Neural progenitor cell (in vitro differentiated cells): ENCODE measurements at regions not wholly inside any gene's neighbourhood (a gene's known extent, or its start where the extent isn't known, plus 50 kb on each side); places are given as distances from the start of the nearest gene placed in this dataset.

Experiments
- DNase-seq: peaks from one replicate; pipeline ENCODE4 v3.0.0-alpha.2; 2016; ENCODE audit warnings: low spot score
- H2AFZ ChIP-seq: fragments of 200-600 bp; sonication (generic); replicated peaks from 2 replicates; pipeline ENCODE4 v1.6.1; 2016; ENCODE audit warnings: antibody characterized with exemption
- H3F3A ChIP-seq: fragments of 200-600 bp; sonication (generic); 2 replicates; pipeline ENCODE4 v1.6.1; 2016; ENCODE audit warnings: antibody characterized with exemption, low read depth
- H3K27ac ChIP-seq: fragments of 200-600 bp; sonication (generic); 2 replicates; pipeline ENCODE4 v1.5.1; 2016; ENCODE audit warnings: mild to moderate bottlenecking
- H3K27me3 ChIP-seq: fragments of 200-600 bp; sonication (generic); 2 replicates; pipeline ENCODE4 v1.6.1; 2016; ENCODE audit warnings: mild to moderate bottlenecking, moderate library complexity
- H3K36me3 ChIP-seq: fragments of 200-600 bp; sonication (generic); 2 replicates; pipeline ENCODE4 v1.5.1; 2016
- H3K4me1 ChIP-seq: fragments of 200-600 bp; sonication (generic); 2 replicates; pipeline ENCODE4 v1.6.1; 2016; ENCODE audit warnings: mixed run types
- H3K4me2 ChIP-seq: fragments of 200-600 bp; sonication (generic); 2 replicates; pipeline ENCODE4 v1.6.1; 2016
- H3K4me3 ChIP-seq: fragments of 200-600 bp; sonication (generic); 2 replicates; pipeline ENCODE4 v1.5.1; 2016
- H3K79me2 ChIP-seq: fragments of 200-600 bp; sonication (generic); 2 replicates; pipeline ENCODE4 v1.6.1; 2016; ENCODE audit warnings: low read depth
- H3K9ac ChIP-seq: fragments of 200-600 bp; sonication (generic); 2 replicates; pipeline ENCODE4 v1.6.1; 2016
- H3K9me3 ChIP-seq: fragments of 200-600 bp; sonication (generic); 2 replicates; pipeline ENCODE4 v1.5.1; 2016; ENCODE audit warnings: low read depth
- H4K20me1 ChIP-seq: fragments of 200-600 bp; sonication (generic); 2 replicates; pipeline ENCODE4 v1.6.1; 2016; ENCODE audit warnings: low read depth
- H3K27ac Mint-ChIP-seq: 3 replicates; pipeline ENCODE4 v1.8.0; 2021; ENCODE audit warnings: mixed read lengths
- H3K27me3 Mint-ChIP-seq: 2 replicates; pipeline ENCODE4 v1.8.0; 2022; ENCODE audit warnings: low read depth, mild to moderate bottlenecking, inconsistent platforms, moderate library complexity, mixed read lengths; ENCODE audit not compliant: insufficient read depth
- H3K36me3 Mint-ChIP-seq: 3 replicates; pipeline ENCODE4 v1.8.0; 2021; ENCODE audit warnings: mixed read lengths
- H3K4me1 Mint-ChIP-seq: 3 replicates; pipeline ENCODE4 v1.8.0; 2021; ENCODE audit warnings: mixed read lengths
- H3K4me3 Mint-ChIP-seq: 3 replicates; pipeline ENCODE4 v1.8.0; 2021; ENCODE audit warnings: mild to moderate bottlenecking, moderate library complexity, mixed read lengths
- H3K9me3 Mint-ChIP-seq: 3 replicates; pipeline ENCODE4 v1.8.0; 2020; ENCODE audit warnings: mixed read lengths
- EZH2 ChIP-seq: fragments of 200-600 bp; sonication (generic); IDR thresholded peaks from 2 replicates; pipeline ENCODE4 v1.6.1; 2017; ENCODE audit warnings: antibody characterized with exemption, mild to moderate bottlenecking, moderate library complexity
- EZH2phosphoT487 ChIP-seq: fragments of 200-600 bp; sonication (generic); IDR thresholded peaks from 2 replicates; pipeline ENCODE4 v1.6.1; 2017; ENCODE audit warnings: antibody characterized with exemption
- TF ChIP-seq, protein P1 (sequence below): fragments of 200-600 bp; sonication (generic); IDR thresholded peaks from 2 replicates; pipeline ENCODE4 v1.5.1; 2017; ENCODE audit warnings: antibody characterized with exemption, mild to moderate bottlenecking

DNA sequence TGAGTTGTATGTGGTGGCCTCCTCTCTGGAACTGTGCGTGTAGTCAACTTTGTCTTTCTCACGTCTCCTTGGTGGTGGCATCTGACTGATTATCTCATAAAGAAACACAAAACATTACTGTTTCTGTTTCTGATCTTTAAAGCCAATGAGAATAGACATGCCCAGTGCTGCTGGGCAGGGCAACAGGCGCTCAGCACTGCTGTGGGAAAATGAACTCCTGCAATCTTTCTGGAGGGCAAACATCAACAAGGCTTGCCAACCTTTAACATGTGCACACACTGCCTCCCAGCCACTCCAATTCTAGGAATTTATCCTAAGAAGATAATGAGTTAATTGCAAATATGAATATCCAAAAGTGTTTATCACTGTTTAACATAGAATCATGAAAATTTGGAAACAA lies 106.3 kb upstream of the CD93 start:
- H4K20me1 ChIP-seq = no peaks in the 10 kb centered on the region
- no peaks in the 10 kb centered on the region for H3K9me3 ChIP-seq
- no peak overlapping the region for H3K27ac Mint-ChIP-seq
- no peak overlapping the region for H3K4me3 ChIP-seq
- H3K27ac ChIP-seq = no peak overlapping the region
- no peak overlapping the region for H2AFZ ChIP-seq
- TF ChIP-seq, protein P1, sequence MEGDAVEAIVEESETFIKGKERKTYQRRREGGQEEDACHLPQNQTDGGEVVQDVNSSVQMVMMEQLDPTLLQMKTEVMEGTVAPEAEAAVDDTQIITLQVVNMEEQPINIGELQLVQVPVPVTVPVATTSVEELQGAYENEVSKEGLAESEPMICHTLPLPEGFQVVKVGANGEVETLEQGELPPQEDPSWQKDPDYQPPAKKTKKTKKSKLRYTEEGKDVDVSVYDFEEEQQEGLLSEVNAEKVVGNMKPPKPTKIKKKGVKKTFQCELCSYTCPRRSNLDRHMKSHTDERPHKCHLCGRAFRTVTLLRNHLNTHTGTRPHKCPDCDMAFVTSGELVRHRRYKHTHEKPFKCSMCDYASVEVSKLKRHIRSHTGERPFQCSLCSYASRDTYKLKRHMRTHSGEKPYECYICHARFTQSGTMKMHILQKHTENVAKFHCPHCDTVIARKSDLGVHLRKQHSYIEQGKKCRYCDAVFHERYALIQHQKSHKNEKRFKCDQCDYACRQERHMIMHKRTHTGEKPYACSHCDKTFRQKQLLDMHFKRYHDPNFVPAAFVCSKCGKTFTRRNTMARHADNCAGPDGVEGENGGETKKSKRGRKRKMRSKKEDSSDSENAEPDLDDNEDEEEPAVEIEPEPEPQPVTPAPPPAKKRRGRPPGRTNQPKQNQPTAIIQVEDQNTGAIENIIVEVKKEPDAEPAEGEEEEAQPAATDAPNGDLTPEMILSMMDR = no peak
- no peak for TF ChIP-seq EZH2phosphoT487
- no peak for TF ChIP-seq EZH2
- no peaks in the 10 kb centered on the region for H3K36me3 Mint-ChIP-seq
- no peaks in the 10 kb centered on the region for H3K36me3 ChIP-seq
- H3K9me3 Mint-ChIP-seq = peaks cover 11% of the 10 kb centered on the region
- H3K4me1 Mint-ChIP-seq = no peaks in the 10 kb centered on the region
- peaks cover 2% of the 10 kb centered on the region for H3K27me3 Mint-ChIP-seq
- no peak overlapping the region for H3K9ac ChIP-seq
- H3K79me2 ChIP-seq = no peaks in the 10 kb centered on the region
- H3K4me2 ChIP-seq = no peak overlapping the region
- H3F3A ChIP-seq = no peaks in the 10 kb centered on the region
- no peaks in the 10 kb centered on the region for H3K4me1 ChIP-seq
- no peak overlapping the region for H3K4me3 Mint-ChIP-seq
- no peaks in the 10 kb centered on the region for H3K27me3 ChIP-seq
- no peak for DNase-seq

DNA sequence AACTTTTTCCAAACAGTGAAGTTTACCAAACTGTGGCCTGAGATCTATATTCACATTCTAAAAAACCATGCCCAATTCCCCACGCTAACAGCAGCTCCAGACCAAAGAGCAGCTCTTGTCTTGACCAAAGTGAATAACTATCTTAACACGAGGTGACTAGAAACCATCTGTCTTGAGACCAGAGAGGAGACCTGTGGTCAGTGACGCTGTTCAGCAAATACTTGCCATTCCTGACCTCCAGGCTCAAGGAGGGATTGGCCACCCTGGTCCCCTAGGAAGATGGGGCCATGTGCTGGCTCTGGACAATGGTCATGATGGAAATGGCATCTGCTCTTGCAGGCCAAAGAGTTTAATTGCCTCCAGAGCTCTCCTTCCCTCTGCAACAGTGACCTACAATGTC lies 104.4 kb upstream of the CD93 start:
- no peak for DNase-seq
- Histone ChIP-seq H3K27ac (no peak overlapping the region), H3K9ac (no peak overlapping the region), H3K36me3 (no peaks in the 10 kb centered on the region), H2AFZ (no peak overlapping the region), H3K27me3 (no peaks in the 10 kb centered on the region), H3K9me3 (no peaks in the 10 kb centered on the region), H3F3A (no peaks in the 10 kb centered on the region), H3K79me2 (no peaks in the 10 kb centered on the region), H3K4me1 (no peaks in the 10 kb centered on the region), H3K4me2 (no peak overlapping the region), H4K20me1 (no peaks in the 10 kb centered on the region), H3K4me3 (no peak overlapping the region)
- Mint-ChIP-seq H3K4me1 (no peaks in the 10 kb centered on the region), H3K9me3 (peaks cover under 1% of the 10 kb centered on the region), H3K27ac (no peak overlapping the region), H3K4me3 (no peak overlapping the region), H3K27me3 (peaks cover 4% of the 10 kb centered on the region), H3K36me3 (no peaks in the 10 kb centered on the region)
- TF ChIP-seq, protein P1 = no peak
- TF ChIP-seq EZH2phosphoT487 (no peak), EZH2 (no peak)

DNA sequence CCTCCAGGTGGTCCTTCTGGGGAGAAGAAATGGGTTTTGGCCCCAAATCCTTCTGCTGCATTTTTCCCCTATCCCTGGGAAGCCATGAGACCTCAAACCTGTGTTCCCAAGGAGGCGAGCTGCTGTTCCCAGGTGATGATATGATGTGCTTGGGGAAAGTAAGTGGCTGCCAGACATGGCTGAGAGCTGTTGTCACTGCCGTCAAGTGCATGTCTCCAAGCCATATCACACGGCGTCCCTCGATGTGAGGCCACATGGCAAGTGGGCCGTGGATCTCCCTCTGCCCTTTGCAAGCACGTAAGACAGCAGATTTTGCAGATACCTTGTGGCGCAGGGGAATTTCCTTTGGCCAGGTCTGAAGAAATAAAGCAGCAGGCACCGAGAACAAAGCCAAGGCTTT lies 103.7 kb upstream of the CD93 start:
- peaks cover 1% of the 10 kb centered on the region for H3K9me3 Mint-ChIP-seq
- H3K27me3 ChIP-seq = no peaks in the 10 kb centered on the region
- no peak overlapping the region for H3K27ac Mint-ChIP-seq
- H3K27ac ChIP-seq = no peak overlapping the region
- H4K20me1 ChIP-seq = no peaks in the 10 kb centered on the region
- TF ChIP-seq, protein P1 = no peak
- TF ChIP-seq EZH2 (no peak), EZH2phosphoT487 (no peak)
- H3K36me3 ChIP-seq = no peaks in the 10 kb centered on the region
- no peak overlapping the region for H3K4me3 Mint-ChIP-seq
- H3K27me3 Mint-ChIP-seq = peaks cover 5% of the 10 kb centered on the region
- H3K4me1 Mint-ChIP-seq = no peaks in the 10 kb centered on the region
- no peaks in the 10 kb centered on the region for H3F3A ChIP-seq
- no peak for DNase-seq
- H3K4me1 ChIP-seq = no peaks in the 10 kb centered on the region
- no peak overlapping the region for H3K4me2 ChIP-seq
- no peaks in the 10 kb centered on the region for H3K36me3 Mint-ChIP-seq
- H3K9me3 ChIP-seq = no peaks in the 10 kb centered on the region
- no peaks in the 10 kb centered on the region for H3K79me2 ChIP-seq
- no peak overlapping the region for H3K9ac ChIP-seq
- H3K4me3 ChIP-seq = no peak overlapping the region
- H2AFZ ChIP-seq = no peak overlapping the region

DNA sequence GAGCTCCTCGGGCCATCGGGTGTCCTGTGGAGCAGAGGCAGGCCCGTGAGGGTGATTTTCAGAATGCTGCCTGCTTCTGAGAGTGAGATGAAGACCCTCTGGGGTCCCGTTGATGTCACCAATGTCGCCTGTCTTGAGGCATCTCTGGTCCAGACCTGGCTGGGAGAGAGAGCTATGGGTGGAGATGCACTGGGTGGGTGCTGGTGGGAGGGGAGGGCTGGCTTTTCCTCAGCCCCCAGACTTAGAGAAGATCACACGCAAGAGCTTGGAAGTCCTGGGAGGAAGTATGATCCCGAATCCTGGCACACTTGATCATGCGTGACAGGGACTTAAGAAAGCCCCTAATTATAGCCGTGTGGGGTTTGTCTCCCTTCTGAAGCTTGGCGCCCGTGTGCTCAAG lies 103.2 kb upstream of the CD93 start:
- no peaks in the 10 kb centered on the region for H3F3A ChIP-seq
- Mint-ChIP-seq H3K36me3 (no peaks in the 10 kb centered on the region), H3K27me3 (peaks cover 6% of the 10 kb centered on the region), H3K9me3 (peaks cover 5% of the 10 kb centered on the region), H3K4me1 (no peaks in the 10 kb centered on the region), H3K4me3 (no peak overlapping the region), H3K27ac (no peak overlapping the region)
- H4K20me1 ChIP-seq = no peaks in the 10 kb centered on the region
- no peaks in the 10 kb centered on the region for H3K36me3 ChIP-seq
- DNase-seq = no peak
- no peaks in the 10 kb centered on the region for H3K79me2 ChIP-seq
- no peak overlapping the region for H3K4me3 ChIP-seq
- no peaks in the 10 kb centered on the region for H3K9me3 ChIP-seq
- no peak overlapping the region for H2AFZ ChIP-seq
- H3K4me2 ChIP-seq = no peak overlapping the region
- H3K27ac ChIP-seq = no peak overlapping the region
- TF ChIP-seq, protein P1 = no peak
- TF ChIP-seq EZH2 (no peak), EZH2phosphoT487 (no peak)
- H3K9ac ChIP-seq = no peak overlapping the region
- no peaks in the 10 kb centered on the region for H3K4me1 ChIP-seq
- no peaks in the 10 kb centered on the region for H3K27me3 ChIP-seq
